ENCODE measurements at regions not wholly inside any gene's neighbourhood (a gene's known extent, or its start where the extent isn't known, plus 50 kb on each side); places are given as distances from the start of the nearest gene placed in this dataset.

- TF ChIP-seq SUZ12 (IDR thresholded peaks at IDR 0.05) = no peak
- TF ChIP-seq FOXA1 (IDR thresholded peaks at IDR 0.05) = no peak
Measured at GRCh38 chr15:97081666-97082226, 751.2 kb downstream of the NR2F2 start.

Data from HEK293T (cell line).